NCI-H2227 (cell line): ENCODE measurements at regions not wholly inside any gene's neighbourhood (a gene's known extent, or its start where the extent isn't known, plus 50 kb on each side); places are given as distances from the start of the nearest gene placed in this dataset.
"Not testable (repeated sequence)": the region's sequence is repeated elsewhere in the genome, so short reads cannot be mapped to it uniquely, and the experiment has no call there.

ENCODE experiments used
- DNase-seq: peaks from one replicate; lab custom pipeline; 2025; ENCODE audit not compliant: unreplicated experiment; lab: John Stamatoyannopoulos, UW

- no peak for DNase-seq
Measured at GRCh38 chr18:70931942-70932814, 643.3 kb downstream of the SOCS6 start.

- DNase-seq = no peak
Measured at GRCh38 chr18:70920840-70921374, 632.1 kb downstream of the SOCS6 start.

GRCh38 chr18:70907673-70908072, 618.8 kb downstream of the SOCS6 start:
- DNase-seq = peak; percentile 18

GRCh38 chr18:70892381-70892780, 603.5 kb downstream of the SOCS6 start:
- DNase-seq = no peak

- no peak for DNase-seq
Measured at GRCh38 chr18:70870292-70870691, 581.4 kb downstream of the SOCS6 start.

- DNase-seq = no peak
Measured at GRCh38 chr18:70848329-70848728, 559.5 kb downstream of the SOCS6 start.

- no peak for DNase-seq
Measured at GRCh38 chr18:70840649-70841048, 551.8 kb downstream of the SOCS6 start.

- DNase-seq = no peak
Measured at GRCh38 chr18:70827632-70828031, 538.8 kb downstream of the SOCS6 start.

- DNase-seq = no peak
Measured at GRCh38 chr18:70826571-70826970, 537.7 kb downstream of the SOCS6 start.

GRCh38 chr18:70822691-70823090, 533.8 kb downstream of the SOCS6 start:
- no peak for DNase-seq

- no peak for DNase-seq
Measured at GRCh38 chr18:70822117-70822516, 533.3 kb downstream of the SOCS6 start.

GRCh38 chr18:70808481-70809056, 519.7 kb downstream of the SOCS6 start:
- no peak for DNase-seq

GRCh38 chr18:70781860-70782453, 493.1 kb downstream of the SOCS6 start:
- DNase-seq = peak; percentile 16

- DNase-seq = not testable (repeated sequence)
Measured at GRCh38 chr18:70766254-70766653, 477.4 kb downstream of the SOCS6 start.

- peak; percentile 43 for DNase-seq
Measured at GRCh38 chr18:70762812-70763211, 474.0 kb downstream of the SOCS6 start.

- DNase-seq = no peak
Measured at GRCh38 chr18:70758780-70759179, 469.9 kb downstream of the SOCS6 start.

- no peak for DNase-seq
Measured at GRCh38 chr18:70754486-70754885, 465.6 kb downstream of the SOCS6 start.

GRCh38 chr18:70732916-70733315, 444.1 kb downstream of the SOCS6 start:
- DNase-seq = no peak

- no peak for DNase-seq
Measured at GRCh38 chr18:70732188-70732587, 443.3 kb downstream of the SOCS6 start.

- DNase-seq = no peak
Measured at GRCh38 chr18:70720607-70721006, 431.8 kb downstream of the SOCS6 start.

- DNase-seq = no peak
Measured at GRCh38 chr18:70709720-70710119, 420.9 kb downstream of the SOCS6 start.

- no peak for DNase-seq
Measured at GRCh38 chr18:70709144-70709543, 420.3 kb downstream of the SOCS6 start.
